Kidney epithelial cell (primary cell): ENCODE measurements at regions not wholly inside any gene's neighbourhood (a gene's known extent, or its start where the extent isn't known, plus 50 kb on each side); places are given as distances from the start of the nearest gene placed in this dataset.

Experiments
- DNase-seq: peaks from one replicate; pipeline ENCODE4 v3.0.0-alpha.2; 2010; ENCODE audit warnings: low read depth
- H3K27me3 ChIP-seq: 2 replicates; pipeline ENCODE4 v1.6.0; 2011; ENCODE audit warnings: low read length; ENCODE audit not compliant: control insufficient read depth, insufficient read depth
- H3K36me3 ChIP-seq: 2 replicates; pipeline ENCODE4 v1.5.1; 2011; ENCODE audit warnings: low read length; ENCODE audit not compliant: control insufficient read depth, insufficient read depth
- H3K4me3 ChIP-seq: 2 replicates; pipeline ENCODE4 v1.5.1; 2011; ENCODE audit warnings: low read depth, mild to moderate bottlenecking, control low read depth, low read length
- CTCF ChIP-seq: IDR thresholded peaks from 2 replicates; pipeline ENCODE4 v1.5.1; 2011; ENCODE audit warnings: mild to moderate bottlenecking, moderate library complexity, low read length, control low read depth, inconsistent platforms; ENCODE audit not compliant: insufficient read depth, poor library complexity, severe bottlenecking

- Histone ChIP-seq H3K27me3 (no peaks in the 10 kb centered on the region), H3K4me3 (no peak overlapping the region), H3K36me3 (no peaks in the 10 kb centered on the region)
- no peak for DNase-seq
- TF ChIP-seq CTCF = no peak
These were observed 154.3 kb upstream of the CCND2 start for GRCh38 chr12:4119157-4119761.

- Histone ChIP-seq H3K4me3 (no peak overlapping the region), H3K27me3 (no peaks in the 10 kb centered on the region), H3K36me3 (no peaks in the 10 kb centered on the region)
- DNase-seq = no peak
- no peak for TF ChIP-seq CTCF
These were observed 154.9 kb upstream of the CCND2 start for GRCh38 chr12:4118601-4119156.

- no peak for TF ChIP-seq CTCF
- Histone ChIP-seq H3K36me3 (no peaks in the 10 kb centered on the region), H3K27me3 (no peaks in the 10 kb centered on the region), H3K4me3 (no peak overlapping the region)
- no peak for DNase-seq
These were observed 155.5 kb upstream of the CCND2 start for GRCh38 chr12:4118017-4118510.

GRCh38 chr12:4117386-4118016 lies 156.1 kb upstream of the CCND2 start:
- no peak overlapping the region for H3K4me3 ChIP-seq
- TF ChIP-seq CTCF = no peak
- DNase-seq = no peak
- no peaks in the 10 kb centered on the region for H3K27me3 ChIP-seq
- no peaks in the 10 kb centered on the region for H3K36me3 ChIP-seq

GRCh38 chr12:4116251-4117111 lies 157.1 kb upstream of the CCND2 start:
- Histone ChIP-seq H3K4me3 (no peak overlapping the region), H3K36me3 (no peaks in the 10 kb centered on the region), H3K27me3 (no peaks in the 10 kb centered on the region)
- no peak for TF ChIP-seq CTCF
- DNase-seq = no peak
